GM19351 (cell line): ENCODE measurements at regions not wholly inside any gene's neighbourhood (a gene's known extent, or its start where the extent isn't known, plus 50 kb on each side); places are given as distances from the start of the nearest gene placed in this dataset.

Experiments
- ATAC-seq: cut with Tn5 transposase; IDR thresholded peaks from one replicate; pipeline ENCODE4 v1.9.1; 2021; ENCODE audit warnings: mild to moderate bottlenecking, moderate library complexity; ENCODE audit not compliant: unreplicated experiment

GRCh38 chr12:86367137-86367536 lies 110.9 kb upstream of the MGAT4C start:
- no peak for ATAC-seq

GRCh38 chr12:86349196-86349595 lies 93.0 kb upstream of the MGAT4C start:
- ATAC-seq: no peak

- no peak for ATAC-seq
These were observed 77.8 kb upstream of the MGAT4C start for GRCh38 chr12:86333955-86334522.

GRCh38 chr12:86331457-86331856 lies 75.3 kb upstream of the MGAT4C start:
- ATAC-seq: no peak

- ATAC-seq: no peak
These were observed 74.8 kb upstream of the MGAT4C start for GRCh38 chr12:86331012-86331411.

- ATAC-seq: no peak
These were observed 56.0 kb upstream of the MGAT4C start for GRCh38 chr12:86312232-86312631.
